GM06990 (cell line): ENCODE measurements at regions not wholly inside any gene's neighbourhood (a gene's known extent, or its start where the extent isn't known, plus 50 kb on each side); places are given as distances from the start of the nearest gene placed in this dataset.

Experiments
- DNase-seq: peaks from one replicate; pipeline ENCODE4 v3.0.0-alpha.2; 2011; ENCODE audit not compliant: insufficient read length; ENCODE audit errors: extremely low read depth
- H3K27me3 ChIP-seq: replicated peaks from 2 replicates; pipeline ENCODE4 v1.6.0; 2011; ENCODE audit warnings: low read length; ENCODE audit not compliant: control insufficient read depth, insufficient read depth
- H3K36me3 ChIP-seq: 2 replicates; pipeline ENCODE4 v1.5.1; 2011; ENCODE audit warnings: low read length; ENCODE audit not compliant: control insufficient read depth, insufficient read depth
- H3K4me3 ChIP-seq: replicated peaks from 2 replicates; pipeline ENCODE4 v1.5.1; 2011; ENCODE audit warnings: low read depth, mild to moderate bottlenecking, control low read depth, low read length
- TF ChIP-seq, protein P1 (sequence below): IDR thresholded peaks from 2 replicates; pipeline ENCODE4 v1.5.1; 2011; ENCODE audit warnings: low read length, control low read depth, mild to moderate bottlenecking, inconsistent platforms; ENCODE audit not compliant: insufficient read depth, poor library complexity, severe bottlenecking

DNA sequence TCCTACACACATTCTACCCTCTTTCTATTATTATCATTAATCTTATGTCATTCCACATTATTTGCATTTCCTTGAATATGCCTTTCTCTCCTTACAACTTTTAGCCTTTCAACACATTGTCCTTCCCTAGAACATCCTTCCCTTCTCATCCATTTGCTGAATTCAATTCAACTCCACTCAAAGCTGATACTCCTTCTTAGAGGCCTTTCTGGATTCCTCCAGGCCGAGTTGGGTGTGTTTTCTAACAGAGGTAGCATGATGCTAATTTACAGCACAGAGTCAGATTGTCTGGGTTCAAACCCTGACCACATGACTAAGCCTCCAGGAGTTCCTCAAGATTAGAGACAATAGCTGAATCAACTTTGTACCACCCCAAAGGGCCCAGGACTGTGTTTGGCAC, 63.4 kb upstream of the IL12A start:
- no peaks in the 10 kb centered on the region for H3K36me3 ChIP-seq
- DNase-seq, result no peak
- no peak overlapping the region for H3K4me3 ChIP-seq
- TF ChIP-seq, protein P1, sequence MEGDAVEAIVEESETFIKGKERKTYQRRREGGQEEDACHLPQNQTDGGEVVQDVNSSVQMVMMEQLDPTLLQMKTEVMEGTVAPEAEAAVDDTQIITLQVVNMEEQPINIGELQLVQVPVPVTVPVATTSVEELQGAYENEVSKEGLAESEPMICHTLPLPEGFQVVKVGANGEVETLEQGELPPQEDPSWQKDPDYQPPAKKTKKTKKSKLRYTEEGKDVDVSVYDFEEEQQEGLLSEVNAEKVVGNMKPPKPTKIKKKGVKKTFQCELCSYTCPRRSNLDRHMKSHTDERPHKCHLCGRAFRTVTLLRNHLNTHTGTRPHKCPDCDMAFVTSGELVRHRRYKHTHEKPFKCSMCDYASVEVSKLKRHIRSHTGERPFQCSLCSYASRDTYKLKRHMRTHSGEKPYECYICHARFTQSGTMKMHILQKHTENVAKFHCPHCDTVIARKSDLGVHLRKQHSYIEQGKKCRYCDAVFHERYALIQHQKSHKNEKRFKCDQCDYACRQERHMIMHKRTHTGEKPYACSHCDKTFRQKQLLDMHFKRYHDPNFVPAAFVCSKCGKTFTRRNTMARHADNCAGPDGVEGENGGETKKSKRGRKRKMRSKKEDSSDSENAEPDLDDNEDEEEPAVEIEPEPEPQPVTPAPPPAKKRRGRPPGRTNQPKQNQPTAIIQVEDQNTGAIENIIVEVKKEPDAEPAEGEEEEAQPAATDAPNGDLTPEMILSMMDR, result no peak
- no peaks in the 10 kb centered on the region for H3K27me3 ChIP-seq

DNA sequence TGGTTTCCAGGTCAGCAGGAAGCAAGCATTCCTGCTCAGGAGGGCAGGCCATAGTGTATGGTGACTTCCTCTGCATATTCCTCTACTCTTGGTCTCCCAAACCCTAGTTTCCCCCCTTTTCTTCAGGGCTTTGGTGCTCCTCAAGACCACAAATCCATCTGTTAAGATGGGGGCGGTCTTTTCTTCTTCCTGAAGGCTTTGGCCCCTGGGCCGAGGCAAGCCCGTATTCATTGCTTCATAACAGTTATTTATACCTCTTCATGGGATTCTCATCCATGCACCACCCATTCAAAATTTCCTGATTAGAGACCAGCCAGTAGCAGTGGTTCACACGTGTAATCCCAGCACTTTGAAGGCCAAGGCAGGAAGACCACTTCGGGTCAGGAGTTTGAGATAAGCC, 62.1 kb upstream of the IL12A start:
- TF ChIP-seq, protein P1, result no peak
- H3K36me3 ChIP-seq, result no peaks in the 10 kb centered on the region
- DNase-seq, result no peak
- H3K27me3 ChIP-seq, result no peaks in the 10 kb centered on the region
- no peak overlapping the region for H3K4me3 ChIP-seq

DNA sequence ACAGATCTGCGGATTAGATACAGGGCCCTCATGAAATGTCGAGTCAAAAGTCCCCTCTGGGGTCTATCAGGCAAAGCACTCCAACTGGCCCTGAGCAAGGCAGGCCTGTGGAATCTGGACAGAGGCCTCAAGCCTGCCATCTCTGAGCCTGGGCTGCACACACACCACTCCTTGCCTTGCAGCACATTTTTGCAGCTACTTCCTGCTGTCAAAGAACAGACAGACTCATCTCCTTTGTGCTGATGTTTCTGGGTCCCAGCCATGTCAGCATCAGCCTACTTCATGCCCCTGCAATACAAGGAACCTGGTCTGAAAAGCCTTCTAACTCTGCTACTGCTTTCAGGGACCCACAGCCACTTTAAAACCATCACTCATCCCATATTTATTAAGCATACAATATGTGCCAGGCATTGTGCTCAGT, 60.6 kb upstream of the IL12A start:
- TF ChIP-seq, protein P1, result no peak
- H3K27me3 ChIP-seq, result no peaks in the 10 kb centered on the region
- no peaks in the 10 kb centered on the region for H3K36me3 ChIP-seq
- no peak overlapping the region for H3K4me3 ChIP-seq
- no peak for DNase-seq

DNA sequence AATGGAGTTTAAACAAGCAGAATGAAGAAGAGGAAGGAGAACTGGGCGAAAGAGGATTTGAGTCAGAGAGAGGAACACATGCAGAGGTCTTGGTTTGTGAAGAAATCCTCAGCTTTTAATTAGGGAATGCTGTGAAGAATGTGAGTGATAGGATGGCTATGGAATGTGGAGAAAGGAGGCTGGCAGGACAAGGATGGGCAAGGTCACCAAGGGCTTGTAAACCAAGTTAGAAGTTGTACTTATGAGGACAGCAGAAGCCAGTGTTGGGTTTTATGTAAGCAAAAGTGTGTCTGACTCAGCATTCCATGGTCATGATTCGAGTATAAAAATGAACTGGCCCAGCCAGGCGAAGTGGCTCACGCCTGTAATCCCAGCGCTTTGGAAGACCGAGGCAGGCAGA, 60.0 kb upstream of the IL12A start:
- Histone ChIP-seq H3K27me3 (no peaks in the 10 kb centered on the region), H3K36me3 (no peaks in the 10 kb centered on the region), H3K4me3 (no peak overlapping the region)
- no peak for DNase-seq
- TF ChIP-seq, protein P1, result no peak

DNA sequence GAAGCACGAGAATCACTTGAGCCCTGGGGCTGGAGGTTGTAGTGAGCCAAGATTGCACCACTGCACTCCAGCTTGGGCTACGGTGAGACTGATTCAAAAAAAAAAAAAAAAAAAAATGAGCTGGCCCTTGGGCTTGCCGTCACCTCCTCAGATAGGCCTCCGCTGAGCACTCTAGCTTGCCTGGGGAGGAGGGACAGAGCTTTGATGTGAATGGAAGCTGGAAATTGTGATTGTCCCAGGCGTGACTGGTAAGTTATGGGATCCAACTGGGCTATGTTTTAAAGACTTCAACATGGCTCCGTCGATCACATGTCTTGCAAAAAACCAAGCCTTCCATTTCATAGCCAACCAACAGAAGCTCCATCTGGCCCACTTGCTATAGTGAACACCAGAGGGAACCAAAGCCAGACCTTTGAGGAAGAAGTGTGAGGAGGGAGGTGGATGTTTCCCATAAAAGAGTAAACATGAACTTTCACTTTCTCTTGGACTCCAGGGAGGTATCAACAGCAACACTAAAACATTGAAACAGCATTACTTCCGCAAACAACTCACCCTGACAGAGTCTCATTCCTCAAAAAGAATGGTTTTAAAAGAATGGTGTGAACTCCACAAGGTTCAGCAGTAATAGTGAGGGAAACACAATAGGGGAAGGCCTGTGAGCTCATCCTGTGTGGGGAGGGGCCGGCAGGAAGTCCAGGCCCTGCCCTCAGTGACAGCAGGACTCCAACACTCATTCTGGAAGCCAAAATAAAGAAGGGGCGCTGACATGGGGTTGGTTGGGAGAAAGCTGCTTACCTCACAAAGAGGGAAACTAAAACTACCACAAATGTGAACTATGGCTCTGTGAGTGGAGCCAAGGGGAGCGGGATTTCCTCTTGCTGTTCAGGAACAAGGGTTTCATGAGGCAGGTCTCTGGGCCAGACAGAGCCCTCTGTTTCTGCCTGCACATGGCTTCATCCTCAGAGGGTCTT, 59.2 kb upstream of the IL12A start:
- Histone ChIP-seq H3K4me3 (no peak overlapping the region), H3K27me3 (no peaks in the 10 kb centered on the region), H3K36me3 (no peaks in the 10 kb centered on the region)
- DNase-seq, result peak; percentile 33
- TF ChIP-seq, protein P1, result no peak
